SK-N-SH (cell line): ENCODE measurements at regions not wholly inside any gene's neighbourhood (a gene's known extent, or its start where the extent isn't known, plus 50 kb on each side); places are given as distances from the start of the nearest gene placed in this dataset.

Source experiments
- CTCF ChIA-PET: fragments of 300-600, 350-600 bp; formaldehyde crosslinking; extraction: SDS; loops from one replicate; lab custom pipeline; 2021; lab: Yijun Ruan, JAX
- POLR2A ChIA-PET: fragments of 350-600 bp; sonication (Branson Sonifier 250); formaldehyde crosslinking; extraction: SDS; loops from one replicate; lab custom pipeline; 2020; ENCODE audit warnings: antibody characterized with exemption, inconsistent platforms; lab: Yijun Ruan, JAX
- DNase-seq: peaks from one replicate; pipeline ENCODE4 v3.0.0; 2012
- H2AFZ ChIP-seq: fragments of 200-600 bp; sonication (generic); 2 replicates; pipeline ENCODE4 v1.8.1; 2016; ENCODE audit warnings: antibody characterized with exemption, mild to moderate bottlenecking, low read depth
- H3F3A ChIP-seq: fragments of 200-600 bp; sonication (generic); replicated peaks from 2 replicates; pipeline ENCODE3; 2016; ENCODE audit warnings: antibody characterized with exemption, mild to moderate bottlenecking; ENCODE audit not compliant: insufficient read depth
- H3K27ac ChIP-seq, 2 experiments: fragments of 200-500 bp in 1 of 2; fragments of 200-600 bp in 1 of 2; sonication (Bioruptor generic) in 1 of 2; sonication (generic), shearing (Covaris generic) in 1 of 2; 2 replicates each; pipeline versions ENCODE4 v1.5.1 to v1.6.1; 2014 to 2016; ENCODE audit warnings: low read depth in 2 of 2, inconsistent platforms in 1 of 2, low read length in 1 of 2, mild to moderate bottlenecking in 1 of 2, mixed read lengths in 1 of 2
- H3K27me3 ChIP-seq: fragments of 200-600 bp; sonication (generic), shearing (Covaris generic); 2 replicates; pipeline ENCODE4 v1.6.1; 2016; ENCODE audit warnings: mixed run types; ENCODE audit not compliant: insufficient read depth
- H3K36me3 ChIP-seq, 2 experiments: fragments of 200-500 bp in 1 of 2; fragments of 200-600 bp in 1 of 2; sonication (Bioruptor generic) in 1 of 2; sonication (generic) in 1 of 2; replicated peaks in 1 of 2; 2 replicates each; pipeline versions ENCODE3 to v1.5.1; 2014 to 2016; ENCODE audit warnings: low read length in 1 of 2, mild to moderate bottlenecking in 1 of 2; ENCODE audit not compliant: insufficient read depth in 2 of 2, control insufficient read depth in 1 of 2
- H3K4me1 ChIP-seq, 2 experiments: fragments of 200-500 bp in 1 of 2; fragments of 200-600 bp in 1 of 2; sonication (Bioruptor generic) in 1 of 2; sonication (generic), shearing (Covaris generic) in 1 of 2; 2 replicates each; pipeline versions ENCODE4 v1.5.1 to v1.6.1; 2014 to 2016; ENCODE audit warnings: low read depth in 1 of 2, low read length in 1 of 2, mixed run types in 1 of 2; ENCODE audit not compliant: insufficient read depth in 2 of 2, control insufficient read depth in 1 of 2
- H3K4me2 ChIP-seq: fragments of 200-600 bp; sonication (generic), shearing (Covaris generic); 2 replicates; pipeline ENCODE4 v1.6.1; 2017; ENCODE audit warnings: mixed run types
- H3K4me3 ChIP-seq, 2 experiments: fragments of 200-500 bp in 1 of 2; fragments of 200-600 bp in 1 of 2; sonication (Bioruptor generic) in 1 of 2; sonication (generic), shearing (Covaris generic) in 1 of 2; 2 replicates each; pipeline versions ENCODE4 v1.5.1 to v1.8.1; 2014 to 2016; ENCODE audit warnings: low read depth in 2 of 2, inconsistent platforms in 1 of 2, low read length in 1 of 2, mild to moderate bottlenecking in 1 of 2, mixed read lengths in 1 of 2, moderate library complexity in 1 of 2
- H3K79me2 ChIP-seq: fragments of 200-600 bp; sonication (generic); 2 replicates; pipeline ENCODE4 v1.8.1; 2017; ENCODE audit warnings: mild to moderate bottlenecking; ENCODE audit not compliant: insufficient read depth
- H3K9ac ChIP-seq: fragments of 200-600 bp; sonication (generic); 2 replicates; pipeline ENCODE4 v1.6.1; 2017; ENCODE audit warnings: mixed run types
- H3K9me2 ChIP-seq: fragments of 200-600 bp; sonication (generic); 2 replicates; pipeline ENCODE4 v1.6.1; 2017; ENCODE audit warnings: mixed run types
- H3K9me3 ChIP-seq: fragments of 200-600 bp; sonication (generic); 2 replicates; pipeline ENCODE4 v1.6.1; 2017; ENCODE audit warnings: mixed run types, mild to moderate bottlenecking, moderate library complexity
- H4K20me1 ChIP-seq: fragments of 200-600 bp; sonication (generic); 2 replicates; pipeline ENCODE4 v1.6.1; 2017; ENCODE audit warnings: mild to moderate bottlenecking, mixed run types; ENCODE audit not compliant: insufficient read depth
- EP300 ChIP-seq, 2 experiments: IDR thresholded peaks; 2 replicates each; pipeline versions ENCODE4 v1.4.0 to v1.6.1; 2012; ENCODE audit warnings: borderline replicate concordance in 1 of 2, low read depth in 1 of 2, low read length in 1 of 2
- FOSL2 ChIP-seq: IDR thresholded peaks from 2 replicates; pipeline ENCODE4 v1.4.0; 2012; ENCODE audit warnings: low read depth, mild to moderate bottlenecking, moderate library complexity, borderline replicate concordance
- FOXM1 ChIP-seq: IDR thresholded peaks from 2 replicates; pipeline ENCODE4 v1.4.0; 2012; ENCODE audit warnings: low read depth, mild to moderate bottlenecking
- JUND ChIP-seq: IDR thresholded peaks from 2 replicates; pipeline ENCODE4 v1.4.0; 2012
- MAX ChIP-seq: IDR thresholded peaks from 2 replicates; pipeline ENCODE4 v1.4.0; 2012; ENCODE audit warnings: low read depth
- MEF2A ChIP-seq: IDR thresholded peaks from 2 replicates; pipeline ENCODE4 v1.4.0; 2012; ENCODE audit warnings: low read depth, borderline replicate concordance
- MXI1 ChIP-seq: IDR thresholded peaks from 2 replicates; pipeline ENCODE4 v1.6.1; 2012; ENCODE audit warnings: mild to moderate bottlenecking, low read depth, low read length, improper control_type of control experiment
- PBX3 ChIP-seq: IDR thresholded peaks from 2 replicates; pipeline ENCODE4; 2012
- POLR2AphosphoS5 ChIP-seq: IDR thresholded peaks from 2 replicates; pipeline ENCODE4 v1.6.1; 2012; ENCODE audit warnings: low read depth, low read length
- RAD21 ChIP-seq: IDR thresholded peaks from 2 replicates; pipeline ENCODE4 v1.6.1; 2012; ENCODE audit warnings: mild to moderate bottlenecking, low read length
- RCOR1 ChIP-seq: fragments of 150-350 bp; IDR thresholded peaks from 2 replicates; pipeline ENCODE4 v1.6.1; 2017; ENCODE audit warnings: antibody characterized with exemption, low read length
- RFX5 ChIP-seq: IDR thresholded peaks from 2 replicates; pipeline ENCODE4 v1.6.1; 2012; ENCODE audit warnings: mild to moderate bottlenecking, improper control_type of control experiment, low read length
- SIN3A ChIP-seq: IDR thresholded peaks from 2 replicates; pipeline ENCODE4 v1.6.1; 2012; ENCODE audit warnings: low read depth, mild to moderate bottlenecking, low read length, moderate library complexity, borderline replicate concordance
- TAF1 ChIP-seq: IDR thresholded peaks from 2 replicates; pipeline ENCODE4 v1.6.1; 2012; ENCODE audit warnings: low read depth, mild to moderate bottlenecking, low read length, moderate library complexity, borderline replicate concordance
- TEAD4 ChIP-seq: IDR thresholded peaks from 2 replicates; pipeline ENCODE4 v1.4.0; 2012; ENCODE audit warnings: mild to moderate bottlenecking, borderline replicate concordance; ENCODE audit not compliant: insufficient read depth
- USF1 ChIP-seq: IDR thresholded peaks from 2 replicates; pipeline ENCODE4 v1.4.0; 2012; ENCODE audit warnings: low read depth, borderline replicate concordance
- USF2 ChIP-seq: fragments of 150-350 bp; IDR thresholded peaks from 2 replicates; pipeline ENCODE4 v1.6.1; 2017; ENCODE audit warnings: antibody characterized with exemption, low read length, low read depth, borderline replicate concordance
- ZBTB33 ChIP-seq: IDR thresholded peaks from 2 replicates; pipeline ENCODE4 v1.4.0; 2012; ENCODE audit warnings: low read depth, borderline replicate concordance
- WGBS: methylation state at CpG from one replicate; pipeline ENCODE4 v1.1.6; 2017; ENCODE audit warnings: low lambda C conversion rate; 5-methylcytosine and 5-hydroxymethylcytosine counted together

GRCh38 chr1:182127656-182128055 is 66.1 kb upstream of the ZNF648 start:
- no peak overlapping the region for H3K4me2 ChIP-seq
- no peaks in the 10 kb centered on the region for H3K9me2 ChIP-seq
- ChIA-PET POLR2A (no interaction called here), CTCF (interaction anchor here (7.8 kb wide), 1 partner anchor 16 kb away, joined by 69 read pairs; no protein-coding TSS in a partner anchor)
- 32% methylated on average over 3 of the region's 3 CpGs for WGBS
- H3K79me2 ChIP-seq, result no peaks in the 10 kb centered on the region
- TF ChIP-seq RCOR1 (no peak), MEF2A (no peak), MXI1 (no peak), SIN3A (no peak), TEAD4 (no peak), USF1 (no peak), POLR2AphosphoS5 (no peak), RAD21 (no peak), PBX3 (no peak), MAX (no peak), USF2 (no peak), EP300 (IDR thresholded peaks at IDR 0.05; ENCODE audit: borderline replicate concordance in 1 of 2, low read depth in 1 of 2, low read length in 1 of 2) (no peak), FOXM1 (no peak), JUND (no peak), FOSL2 (no peak), RFX5 (no peak), ZBTB33 (no peak), TAF1 (no peak)
- no peak overlapping the region for H2AFZ ChIP-seq
- no peaks in the 10 kb centered on the region for H3F3A ChIP-seq
- no peak overlapping the region for H3K9ac ChIP-seq
- no peaks in the 10 kb centered on the region for H3K4me1 ChIP-seq
- no peak for DNase-seq
- H3K27me3 ChIP-seq, result no peaks in the 10 kb centered on the region
- H3K27ac ChIP-seq, result no peak overlapping the region
- H4K20me1 ChIP-seq, result no peaks in the 10 kb centered on the region
- no peak overlapping the region for H3K4me3 ChIP-seq
- H3K9me3 ChIP-seq, result no peaks in the 10 kb centered on the region
- no peaks in the 10 kb centered on the region for H3K36me3 ChIP-seq
